ENCODE measurements at regions not wholly inside any gene's neighbourhood (a gene's known extent, or its start where the extent isn't known, plus 50 kb on each side); places are given as distances from the start of the nearest gene placed in this dataset.
A peak's percentile ranks its signal among the peaks of the same experiment; 100 is the strongest.
"Not testable (repeated sequence)": the region's sequence is repeated elsewhere in the genome, so short reads cannot be mapped to it uniquely, and the experiment has no call there.

GRCh38 chr6:150741633-150742200, 123.8 kb upstream of the MTHFD1L start:
- DNase-seq = peak in 1 of 2 experiments; percentile 26

DNA sequence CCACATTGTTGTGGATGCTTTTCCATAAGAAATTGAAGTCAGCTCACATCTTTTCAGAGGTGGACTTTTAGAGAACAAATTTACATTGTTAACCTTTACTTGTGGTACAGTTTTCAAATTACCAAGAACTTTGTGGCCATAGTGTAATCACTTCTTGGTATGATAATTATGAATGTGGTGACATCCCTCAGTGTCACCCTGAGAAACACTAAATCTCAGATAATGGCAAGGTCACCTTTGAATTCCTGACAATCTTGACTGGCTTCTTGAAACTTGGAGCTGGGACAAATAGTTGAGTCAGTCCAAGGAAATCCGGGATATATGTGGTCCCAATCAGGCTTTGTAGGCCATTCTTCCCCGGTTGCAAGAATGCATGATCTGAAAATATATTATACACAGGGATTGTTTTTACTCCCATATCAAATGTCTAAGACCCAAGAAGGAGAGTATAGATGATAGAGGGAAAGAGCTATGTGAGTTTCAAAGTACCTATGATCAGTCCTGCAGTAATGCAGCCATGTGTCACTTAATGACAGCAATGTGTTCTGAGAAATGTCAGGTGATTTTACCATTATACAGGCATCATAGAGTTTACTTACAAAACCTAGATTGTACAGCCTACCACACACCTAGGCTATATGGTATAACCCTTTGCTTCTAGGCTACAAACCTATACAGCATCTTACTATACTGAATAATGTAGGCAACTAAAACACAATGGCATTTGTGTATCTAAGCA, 120.8 kb upstream of the MTHFD1L start:
- no peak for DNase-seq

GRCh38 chr6:150745896-150746295, 119.6 kb upstream of the MTHFD1L start:
- no peak for DNase-seq

- DNase-seq = no peak
Observed at GRCh38 chr6:150747155-150747554, 118.3 kb upstream of the MTHFD1L start.

GRCh38 chr6:150749091-150749670, 116.3 kb upstream of the MTHFD1L start:
- DNase-seq = no peak

GRCh38 chr6:150751296-150751695, 114.2 kb upstream of the MTHFD1L start:
- no peak for DNase-seq

DNA sequence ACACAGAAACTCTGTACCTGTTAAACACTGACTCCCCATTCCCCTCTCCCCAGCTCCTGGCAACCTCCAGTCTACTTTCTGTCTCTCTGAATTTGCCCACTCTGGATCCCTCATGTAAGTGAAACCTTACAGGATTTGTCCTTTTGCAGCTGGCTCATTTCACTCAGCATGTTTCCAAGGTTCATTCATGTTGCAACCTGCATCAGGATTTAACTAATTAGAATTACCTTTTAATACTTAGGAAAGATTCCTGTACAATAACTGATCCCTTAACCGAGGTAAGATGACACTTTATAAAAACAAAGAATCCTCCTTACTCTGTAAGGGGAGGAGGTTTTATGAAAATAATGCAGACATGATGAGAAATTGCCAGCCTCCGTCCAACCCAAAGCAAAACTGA, 113.1 kb upstream of the MTHFD1L start:
- no peak for DNase-seq

DNA sequence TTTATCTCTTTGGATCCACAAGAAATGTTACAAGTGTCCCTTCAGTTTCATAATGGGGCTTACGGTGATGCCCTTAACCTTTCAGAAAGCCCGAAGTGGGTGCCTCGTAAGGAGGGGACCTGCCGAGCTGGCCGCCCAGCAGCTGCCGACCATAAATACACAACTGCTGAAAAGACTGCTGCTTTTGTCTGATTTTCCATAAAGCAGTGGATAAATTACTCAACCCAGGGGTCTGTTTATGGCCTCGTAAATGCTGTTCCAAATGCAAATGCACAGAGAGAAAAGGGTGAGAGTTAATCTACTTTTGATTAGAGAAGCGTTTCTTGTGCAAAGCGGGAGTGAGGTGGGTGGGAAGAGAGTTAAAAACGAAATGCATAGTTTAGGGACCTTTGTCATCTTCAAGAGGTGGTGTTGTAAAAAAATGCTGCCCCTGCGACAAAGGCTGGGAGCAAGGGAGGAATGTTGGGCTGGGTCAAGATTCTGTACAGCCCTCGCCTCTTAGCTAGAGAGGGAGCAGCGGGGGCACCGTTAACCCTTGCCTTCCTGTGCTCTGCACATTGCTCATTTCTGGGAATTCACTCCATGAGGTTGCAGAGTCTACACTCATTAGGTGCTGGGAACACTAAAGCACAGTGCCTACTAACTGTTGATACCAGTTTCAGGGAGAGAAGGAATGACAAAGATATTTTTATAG, 112.0 kb upstream of the MTHFD1L start:
- no peak for DNase-seq

- no peak for DNase-seq
Observed at GRCh38 chr6:150755042-150755441, 110.5 kb upstream of the MTHFD1L start.

DNA sequence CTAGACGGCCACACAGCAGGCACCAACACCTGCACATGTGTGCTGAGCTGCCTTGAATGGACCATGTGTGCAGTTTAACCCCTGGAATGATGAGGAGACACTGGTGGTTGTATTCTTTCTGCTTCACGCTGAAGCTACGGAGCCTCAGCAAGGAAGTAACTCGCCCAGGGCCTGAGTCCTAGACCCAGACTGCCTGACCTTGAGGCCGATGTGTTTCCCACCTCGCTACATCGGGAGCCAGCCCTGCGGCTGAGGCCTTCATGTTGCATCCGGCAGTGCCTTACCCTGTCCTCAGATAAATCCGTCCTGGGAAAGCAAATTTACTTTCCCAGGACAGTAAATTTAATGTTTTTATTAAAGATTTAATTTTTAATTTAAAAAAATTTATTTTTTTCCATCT, 110.0 kb upstream of the MTHFD1L start:
- no peak for DNase-seq

- DNase-seq = no peak
Observed at GRCh38 chr6:150756173-150756572, 109.3 kb upstream of the MTHFD1L start.

DNA sequence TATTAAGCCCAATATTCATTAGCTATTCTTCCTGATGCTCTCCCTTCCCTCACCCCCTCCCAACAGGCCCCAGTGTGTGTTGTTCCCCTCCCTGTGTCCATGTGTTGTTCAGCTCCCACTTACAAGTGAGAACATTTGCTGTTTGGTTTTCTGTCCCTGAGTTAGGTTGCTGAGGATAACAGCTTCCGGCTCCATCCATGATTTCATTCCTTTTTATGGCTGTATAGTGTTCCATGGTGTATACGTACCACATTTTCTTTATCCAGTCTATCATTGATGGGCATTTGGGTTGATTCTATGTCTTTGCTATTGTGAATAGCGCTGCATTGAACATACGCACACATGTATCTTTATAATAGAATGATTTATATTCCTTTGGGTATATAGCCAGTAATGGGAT, 107.7 kb upstream of the MTHFD1L start:
- DNase-seq = not testable (repeated sequence)

DNA sequence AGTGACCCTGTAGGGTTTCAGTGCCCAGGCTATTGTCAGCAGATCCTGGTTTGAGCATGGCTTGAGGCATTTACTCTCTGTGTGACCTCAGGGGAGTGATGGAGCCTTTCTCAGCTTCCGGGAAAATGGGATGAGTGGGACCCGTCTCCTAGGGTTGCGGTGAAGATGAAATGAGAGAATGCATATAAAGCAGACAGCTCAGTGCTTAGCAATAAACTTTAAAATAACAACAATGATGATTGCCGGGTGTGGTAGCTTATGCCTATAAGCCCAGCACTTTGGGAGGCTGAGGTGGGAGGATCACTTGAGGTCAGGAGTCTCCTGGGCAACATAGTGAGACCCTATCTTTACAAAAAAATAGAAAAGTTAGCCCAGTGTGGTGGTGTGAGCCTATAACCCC, 106.0 kb upstream of the MTHFD1L start:
- DNase-seq = no peak

DNA sequence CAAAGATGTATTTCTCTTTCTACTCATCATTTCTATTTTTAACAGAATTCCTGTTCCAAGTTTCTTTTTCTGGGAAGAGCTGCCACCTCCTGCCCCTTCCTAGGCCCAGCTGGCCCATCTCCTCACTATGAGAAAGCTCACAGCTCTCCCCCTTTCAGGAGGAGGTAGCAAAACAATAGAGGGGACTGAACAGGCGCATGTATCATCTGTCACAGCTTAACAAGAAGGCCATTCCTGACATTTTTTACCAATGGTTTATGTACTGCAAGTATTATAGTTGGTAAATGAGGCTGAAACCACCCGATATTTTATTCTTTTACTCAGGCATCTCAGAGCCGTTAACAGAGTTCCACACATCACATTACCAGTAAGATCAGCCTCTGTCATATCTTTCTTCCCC, 103.7 kb upstream of the MTHFD1L start:
- DNase-seq = no peak

- no peak for DNase-seq
Observed at GRCh38 chr6:150764334-150765066, 101.0 kb upstream of the MTHFD1L start.

GRCh38 chr6:150765067-150765764, 100.3 kb upstream of the MTHFD1L start:
- no peak for DNase-seq

DNA sequence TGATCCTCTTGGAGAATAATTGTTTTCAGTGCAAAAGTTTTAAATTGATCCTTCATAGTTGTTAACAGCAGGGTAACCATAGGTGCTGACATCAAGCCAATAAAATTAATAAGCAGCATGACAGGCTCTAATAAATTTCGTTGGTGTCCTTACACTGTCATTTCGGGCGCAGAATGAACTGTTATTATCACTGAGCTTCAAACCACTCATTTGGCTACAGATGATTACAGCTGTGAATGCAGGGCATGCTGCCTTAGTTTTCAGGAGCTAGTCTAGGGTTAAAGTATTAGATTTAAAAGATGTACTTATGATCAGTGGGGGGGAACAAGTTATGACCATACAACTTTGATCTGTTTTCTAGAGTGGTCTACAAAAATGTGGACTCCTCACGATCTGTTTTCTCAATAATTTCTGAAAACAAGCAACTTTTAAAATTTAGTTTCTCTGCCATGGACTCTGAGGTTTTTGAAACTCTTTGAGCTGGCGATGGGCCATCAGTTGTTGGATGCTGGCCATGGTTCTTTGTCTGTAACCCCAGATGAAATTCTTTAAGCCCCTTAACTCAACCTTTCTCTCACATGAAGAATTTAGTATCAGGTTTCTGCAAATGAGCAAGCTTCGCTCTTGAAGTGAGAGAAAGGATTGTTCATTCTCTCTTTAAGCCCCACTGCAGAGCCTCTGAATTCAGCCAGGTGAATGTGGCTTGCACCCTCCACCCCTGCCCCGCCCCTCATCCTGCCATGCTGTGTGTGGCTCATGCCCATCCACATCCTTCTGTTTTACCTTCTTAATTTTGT, 99.1 kb upstream of the MTHFD1L start:
- no peak for DNase-seq

- DNase-seq = no peak
Observed at GRCh38 chr6:150767161-150767560, 98.3 kb upstream of the MTHFD1L start.

DNA sequence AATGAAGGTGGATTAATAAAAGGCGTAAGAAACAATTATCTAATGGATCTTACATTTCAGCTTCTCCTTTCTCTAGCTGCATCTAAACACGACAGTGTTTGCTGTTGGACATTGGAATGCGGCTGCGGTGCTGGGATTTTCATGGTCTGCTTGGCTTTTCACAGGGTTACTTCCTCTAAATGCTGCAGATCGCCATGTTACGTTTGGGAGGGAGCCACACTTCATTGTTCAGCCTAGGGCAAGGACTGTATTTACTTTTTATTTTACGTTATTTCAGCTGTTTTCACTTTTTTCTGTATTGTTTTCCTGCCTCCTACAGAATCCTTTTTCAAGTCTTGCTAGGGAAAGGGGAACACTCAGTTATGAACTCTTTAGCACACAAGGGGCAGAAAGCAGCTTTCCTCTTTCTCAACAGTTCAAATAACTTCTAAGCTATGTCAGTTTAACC, 97.9 kb upstream of the MTHFD1L start:
- no peak for DNase-seq

DNA sequence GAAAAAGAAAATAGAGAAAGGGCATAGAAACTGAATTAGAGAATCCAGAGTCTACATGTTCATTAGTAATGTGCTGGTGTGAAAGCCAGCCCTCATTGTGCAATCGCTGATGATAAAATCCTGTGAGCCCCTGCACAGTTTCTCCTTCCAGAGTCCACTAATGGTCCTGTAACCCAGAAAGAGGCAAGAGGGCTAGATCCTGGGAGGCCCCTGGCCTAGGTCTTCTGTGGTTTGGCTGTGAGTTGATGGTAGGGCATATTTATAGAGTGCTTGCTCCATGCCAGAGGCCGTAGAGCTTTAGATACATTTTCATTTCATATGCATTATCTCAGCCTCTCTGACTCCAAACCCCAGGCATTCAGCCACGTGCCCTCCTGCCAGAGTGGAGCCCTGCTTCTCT, 94.9 kb upstream of the MTHFD1L start:
- DNase-seq = no peak

DNA sequence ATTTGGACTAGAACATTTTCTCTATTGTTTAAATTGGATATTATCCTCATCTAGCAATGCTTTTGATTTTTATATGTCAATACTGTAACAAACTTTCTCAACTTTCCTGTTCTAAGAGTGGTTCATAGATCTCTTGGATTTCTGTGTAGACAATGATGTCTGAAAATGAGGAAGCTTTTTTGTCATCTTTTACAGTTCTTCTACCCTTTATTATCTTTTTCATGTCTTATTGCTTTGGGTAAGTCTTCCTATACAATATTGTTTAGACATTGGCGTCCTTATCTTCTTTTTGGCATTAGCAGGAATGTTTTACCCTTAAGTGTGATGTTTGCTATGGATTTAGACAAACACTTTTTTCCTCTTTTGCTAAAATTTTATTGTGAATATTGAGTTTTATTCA, 91.5 kb upstream of the MTHFD1L start:
- no peak for DNase-seq

Measured in Kasumi-1 (cell line).